Osteocyte (in vitro differentiated cells): ENCODE measurements at regions not wholly inside any gene's neighbourhood (a gene's known extent, or its start where the extent isn't known, plus 50 kb on each side); places are given as distances from the start of the nearest gene placed in this dataset.

Experiments used
- DNase-seq: peaks from one replicate; pipeline ENCODE4 v3.0.0; 2021; ENCODE audit warnings: mixed read lengths; ENCODE audit not compliant: unreplicated experiment; ENCODE audit errors: extremely low spot score
- H3K27ac Mint-ChIP-seq: one replicate; pipeline ENCODE4 v1.8.0; 2021; ENCODE audit warnings: mild to moderate bottlenecking, mixed read lengths; ENCODE audit not compliant: unreplicated experiment
- H3K27me3 Mint-ChIP-seq: one replicate; pipeline ENCODE4 v1.8.0; 2021; ENCODE audit warnings: mixed read lengths; ENCODE audit not compliant: unreplicated experiment
- H3K36me3 Mint-ChIP-seq: one replicate; pipeline ENCODE4 v1.8.0; 2021; ENCODE audit warnings: mixed read lengths; ENCODE audit not compliant: unreplicated experiment
- H3K4me1 Mint-ChIP-seq: one replicate; pipeline ENCODE4 v1.8.0; 2021; ENCODE audit warnings: mixed read lengths; ENCODE audit not compliant: unreplicated experiment
- H3K4me3 Mint-ChIP-seq: one replicate; pipeline ENCODE4 v1.8.0; 2021; ENCODE audit warnings: mild to moderate bottlenecking, moderate library complexity, mixed read lengths; ENCODE audit not compliant: unreplicated experiment
- H3K9me3 Mint-ChIP-seq: one replicate; pipeline ENCODE4 v1.8.0; 2021; ENCODE audit warnings: mixed read lengths; ENCODE audit not compliant: unreplicated experiment
- CTCF ChIP-seq: fragments of 200-600 bp; sonication (generic); IDR thresholded peaks from 2 replicates; pipeline ENCODE4 v1.5.0; 2021; ENCODE audit warnings: antibody characterized with exemption, mild to moderate bottlenecking, moderate library complexity

GRCh38 chr10:63710703-63711102, 189.5 kb downstream of the REEP3 start:
- no peaks in the 10 kb centered on the region for H3K9me3 Mint-ChIP-seq
- DNase-seq = no peak
- peaks cover 51% of the 10 kb centered on the region for H3K4me1 Mint-ChIP-seq
- TF ChIP-seq CTCF = no peak
- no peaks in the 10 kb centered on the region for H3K27me3 Mint-ChIP-seq
- H3K4me3 Mint-ChIP-seq = no peak overlapping the region
- no peaks in the 10 kb centered on the region for H3K36me3 Mint-ChIP-seq
- H3K27ac Mint-ChIP-seq = no peak overlapping the region

- H3K36me3 Mint-ChIP-seq = no peaks in the 10 kb centered on the region
- peaks cover 57% of the 10 kb centered on the region for H3K4me1 Mint-ChIP-seq
- H3K9me3 Mint-ChIP-seq = no peaks in the 10 kb centered on the region
- no peaks in the 10 kb centered on the region for H3K27me3 Mint-ChIP-seq
- TF ChIP-seq CTCF = no peak
- no peak overlapping the region for H3K4me3 Mint-ChIP-seq
- peak overlapping the region; percentile 9 for H3K27ac Mint-ChIP-seq
- no peak for DNase-seq
Observed at GRCh38 chr10:63711361-63711760, 190.2 kb downstream of the REEP3 start.

- no peak overlapping the region for H3K4me3 Mint-ChIP-seq
- no peaks in the 10 kb centered on the region for H3K9me3 Mint-ChIP-seq
- H3K27ac Mint-ChIP-seq = peak overlapping the region; percentile 94
- peaks cover 53% of the 10 kb centered on the region for H3K4me1 Mint-ChIP-seq
- H3K36me3 Mint-ChIP-seq = no peaks in the 10 kb centered on the region
- no peaks in the 10 kb centered on the region for H3K27me3 Mint-ChIP-seq
- TF ChIP-seq CTCF = no peak
- peak; percentile 87 for DNase-seq
Observed at GRCh38 chr10:63711867-63712716, 190.9 kb downstream of the REEP3 start.

- Mint-ChIP-seq H3K4me1 (peaks cover 47% of the 10 kb centered on the region), H3K4me3 (peak overlapping the region; percentile 59), H3K27me3 (no peaks in the 10 kb centered on the region), H3K9me3 (no peaks in the 10 kb centered on the region), H3K36me3 (no peaks in the 10 kb centered on the region), H3K27ac (peak overlapping the region; percentile 94)
- DNase-seq = no peak
- no peak for TF ChIP-seq CTCF
Observed at GRCh38 chr10:63712717-63713115, 191.5 kb downstream of the REEP3 start.

- no peaks in the 10 kb centered on the region for H3K27me3 Mint-ChIP-seq
- peak overlapping the region; percentile 59 for H3K4me3 Mint-ChIP-seq
- H3K27ac Mint-ChIP-seq = peak overlapping the region; percentile 94
- no peaks in the 10 kb centered on the region for H3K9me3 Mint-ChIP-seq
- H3K4me1 Mint-ChIP-seq = peaks cover 48% of the 10 kb centered on the region
- peak; percentile 87 for DNase-seq
- no peaks in the 10 kb centered on the region for H3K36me3 Mint-ChIP-seq
- no peak for TF ChIP-seq CTCF
Observed at GRCh38 chr10:63713191-63714144, 192.3 kb downstream of the REEP3 start.
